Cardiac fibroblast (primary cell): ENCODE measurements at regions not wholly inside any gene's neighbourhood (a gene's known extent, or its start where the extent isn't known, plus 50 kb on each side); places are given as distances from the start of the nearest gene placed in this dataset.
A peak's percentile ranks its signal among the peaks of the same experiment; 100 is the strongest.
"Not testable (repeated sequence)": the region's sequence is repeated elsewhere in the genome, so short reads cannot be mapped to it uniquely, and the experiment has no call there.

ENCODE experiments used
- DNase-seq, 2 donors: peaks; one replicate each; pipeline versions ENCODE4 v3.0.0 to v3.0.0-alpha.2; 2010; ENCODE audit warnings: low read depth in 2 of 2
- H3K4me3 ChIP-seq, 2 donors: replicated peaks in 1 of 2; 1 replicate in 1 of 2; 2 replicates in 1 of 2; pipeline ENCODE4 v1.5.1; 2011; ENCODE audit warnings: low read depth in 2 of 2, low read length in 2 of 2, mild to moderate bottlenecking in 2 of 2, moderate library complexity in 1 of 2
- CTCF ChIP-seq: IDR thresholded peaks from one replicate; pipeline ENCODE4 v1.5.1; 2011; ENCODE audit warnings: low read depth, mild to moderate bottlenecking, low read length, inconsistent platforms

GRCh38 chr2:89831641-89832498 lies 1140.4 kb downstream of the RPIA start:
- H3K4me3 ChIP-seq: no peak overlapping the region
- no peak for TF ChIP-seq CTCF
- no peak for DNase-seq

GRCh38 chr2:89833116-89833779 lies 1141.8 kb downstream of the RPIA start:
- TF ChIP-seq CTCF: no peak
- DNase-seq: no peak
- H3K4me3 ChIP-seq: no peak overlapping the region

GRCh38 chr2:89833780-89834117 lies 1142.3 kb downstream of the RPIA start:
- TF ChIP-seq CTCF: no peak
- no peak overlapping the region for H3K4me3 ChIP-seq
- DNase-seq: peak; percentile 22 to 48

- H3K4me3 ChIP-seq: no peak overlapping the region
- no peak for TF ChIP-seq CTCF
- DNase-seq: no peak
These were observed 1142.8 kb downstream of the RPIA start for GRCh38 chr2:89834306-89834705.

GRCh38 chr2:89836326-89836725 lies 1144.9 kb downstream of the RPIA start:
- DNase-seq: peak; percentile 35 to 56
- not testable (repeated sequence) for H3K4me3 ChIP-seq

GRCh38 chr2:89837962-89838625 lies 1146.6 kb downstream of the RPIA start:
- no peak for TF ChIP-seq CTCF
- no peak overlapping the region for H3K4me3 ChIP-seq
- no peak for DNase-seq

GRCh38 chr2:89840175-89840574 lies 1148.7 kb downstream of the RPIA start:
- DNase-seq: peak in 1 of 2 donors; percentile 23
- not testable (repeated sequence) for H3K4me3 ChIP-seq

GRCh38 chr2:89840781-89841475 lies 1149.5 kb downstream of the RPIA start:
- H3K4me3 ChIP-seq, DNase-seq: not testable (repeated sequence)
